IMR-90 (cell line): ENCODE measurements at regions not wholly inside any gene's neighbourhood (a gene's known extent, or its start where the extent isn't known, plus 50 kb on each side); places are given as distances from the start of the nearest gene placed in this dataset.

Experiments
- CEBPB ChIP-seq: IDR thresholded peaks from 2 replicates; pipeline ENCODE4 v1.6.1; 2012; ENCODE audit warnings: low read depth, low read length, improper control_type of control experiment
- CHD1 ChIP-seq: IDR thresholded peaks from 2 replicates; pipeline ENCODE4 v1.6.1; 2012; ENCODE audit warnings: low read depth, low read length, improper control_type of control experiment
- CTCF ChIP-seq: conservative IDR thresholded peaks from 2 replicates; pipeline ENCODE4 v1.5.1; 2012; ENCODE audit warnings: mild to moderate bottlenecking, low read depth, low read length, improper control_type of control experiment
- ELK1 ChIP-seq: fragments of 150-350 bp; IDR thresholded peaks from 2 replicates; pipeline ENCODE4 v1.6.1; 2016; ENCODE audit warnings: low read depth, mild to moderate bottlenecking, low read length, moderate library complexity, borderline replicate concordance
- FOS ChIP-seq: fragments of 150-350 bp; IDR thresholded peaks from 2 replicates; pipeline ENCODE4 v1.6.1; 2016; ENCODE audit warnings: low read depth, low read length
- MAZ ChIP-seq: IDR thresholded peaks from 2 replicates; pipeline ENCODE4 v1.6.1; 2012; ENCODE audit warnings: low read depth, mild to moderate bottlenecking, low read length, improper control_type of control experiment, moderate library complexity, borderline replicate concordance
- NFE2L2 ChIP-seq: fragments of 150-350 bp; IDR thresholded peaks from 2 replicates; pipeline ENCODE4 v1.6.1; 2016; ENCODE audit warnings: low read depth, mild to moderate bottlenecking, low read length
- POLR2A ChIP-seq: IDR thresholded peaks from 2 replicates; pipeline ENCODE4 v1.6.1; 2012; ENCODE audit warnings: mild to moderate bottlenecking, low read depth, low read length
- RAD21 ChIP-seq: IDR thresholded peaks from 2 replicates; pipeline ENCODE4 v1.6.1; 2012; ENCODE audit warnings: low read length, improper control_type of control experiment
- RCOR1 ChIP-seq: IDR thresholded peaks from 2 replicates; pipeline ENCODE4 v1.6.1; 2012; ENCODE audit warnings: mild to moderate bottlenecking, low read length, improper control_type of control experiment; ENCODE audit not compliant: insufficient replicate concordance
- RFX5 ChIP-seq: IDR thresholded peaks from 2 replicates; pipeline ENCODE4 v1.8.0; 2012; ENCODE audit warnings: low read depth, mild to moderate bottlenecking, low read length, moderate library complexity
- SMC3 ChIP-seq: fragments of 150-350 bp; IDR thresholded peaks from 2 replicates; pipeline ENCODE4 v1.6.1; 2016; ENCODE audit warnings: low read depth, mild to moderate bottlenecking, antibody characterized with exemption, low read length, moderate library complexity
- USF2 ChIP-seq: fragments of 150-350 bp; IDR thresholded peaks from 2 replicates; pipeline ENCODE4 v1.6.1; 2017; ENCODE audit warnings: mild to moderate bottlenecking, antibody characterized with exemption, low read length, low read depth

- TF ChIP-seq USF2 = no peak
- TF ChIP-seq RAD21 = no peak
- no peak for TF ChIP-seq CTCF
- no peak for TF ChIP-seq POLR2A
- TF ChIP-seq RCOR1 = no peak
- TF ChIP-seq ELK1 = no peak
- TF ChIP-seq FOS = no peak
- TF ChIP-seq SMC3 = no peak
- no peak for TF ChIP-seq RFX5
- no peak for TF ChIP-seq MAZ
- no peak for TF ChIP-seq CHD1
- no peak for TF ChIP-seq NFE2L2
- no peak for TF ChIP-seq CEBPB
Measured at GRCh38 chr11:134607963-134608750, 196.1 kb upstream of the B3GAT1 start.
